Fibroblast of pulmonary artery (primary cell): ENCODE measurements at regions not wholly inside any gene's neighbourhood (a gene's known extent, or its start where the extent isn't known, plus 50 kb on each side); places are given as distances from the start of the nearest gene placed in this dataset.

Experiments
- DNase-seq: peaks from one replicate; pipeline ENCODE4 v3.0.0-alpha.2; 2010; ENCODE audit warnings: low read depth
- H3K4me3 ChIP-seq: replicated peaks from 2 replicates; pipeline ENCODE4 v1.5.1; 2011; ENCODE audit warnings: low read depth, mild to moderate bottlenecking, control low read depth, low read length, moderate library complexity
- TF ChIP-seq, protein P1 (sequence below): IDR thresholded peaks from 2 replicates; pipeline ENCODE4 v1.5.1; 2011; ENCODE audit warnings: mild to moderate bottlenecking, control low read depth, low read length, inconsistent platforms; ENCODE audit errors: missing control alignments

DNA sequence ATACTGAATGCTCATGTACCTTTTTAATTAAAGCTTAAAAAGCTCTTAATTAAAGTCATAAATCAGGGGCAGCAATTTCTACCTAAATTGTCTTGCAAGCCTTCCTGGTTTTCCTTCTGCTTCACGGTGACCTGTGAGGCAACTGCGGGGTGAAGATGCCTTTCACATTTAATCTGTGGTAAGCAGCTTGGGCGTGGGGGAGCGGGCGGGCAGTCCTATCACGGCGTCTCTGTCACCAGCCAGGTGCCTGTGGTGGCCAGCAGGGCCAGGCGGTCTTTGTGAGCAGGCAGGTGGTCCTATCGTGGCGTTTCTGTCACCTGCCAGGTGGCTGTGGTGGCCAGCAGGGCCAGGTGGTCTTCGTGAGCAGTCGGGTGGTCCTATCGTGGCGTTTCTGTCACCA is 269.2 kb upstream of the PPP2R2D start:
- TF ChIP-seq, protein P1, sequence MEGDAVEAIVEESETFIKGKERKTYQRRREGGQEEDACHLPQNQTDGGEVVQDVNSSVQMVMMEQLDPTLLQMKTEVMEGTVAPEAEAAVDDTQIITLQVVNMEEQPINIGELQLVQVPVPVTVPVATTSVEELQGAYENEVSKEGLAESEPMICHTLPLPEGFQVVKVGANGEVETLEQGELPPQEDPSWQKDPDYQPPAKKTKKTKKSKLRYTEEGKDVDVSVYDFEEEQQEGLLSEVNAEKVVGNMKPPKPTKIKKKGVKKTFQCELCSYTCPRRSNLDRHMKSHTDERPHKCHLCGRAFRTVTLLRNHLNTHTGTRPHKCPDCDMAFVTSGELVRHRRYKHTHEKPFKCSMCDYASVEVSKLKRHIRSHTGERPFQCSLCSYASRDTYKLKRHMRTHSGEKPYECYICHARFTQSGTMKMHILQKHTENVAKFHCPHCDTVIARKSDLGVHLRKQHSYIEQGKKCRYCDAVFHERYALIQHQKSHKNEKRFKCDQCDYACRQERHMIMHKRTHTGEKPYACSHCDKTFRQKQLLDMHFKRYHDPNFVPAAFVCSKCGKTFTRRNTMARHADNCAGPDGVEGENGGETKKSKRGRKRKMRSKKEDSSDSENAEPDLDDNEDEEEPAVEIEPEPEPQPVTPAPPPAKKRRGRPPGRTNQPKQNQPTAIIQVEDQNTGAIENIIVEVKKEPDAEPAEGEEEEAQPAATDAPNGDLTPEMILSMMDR = no peak
- DNase-seq = no peak
- H3K4me3 ChIP-seq = no peak overlapping the region

DNA sequence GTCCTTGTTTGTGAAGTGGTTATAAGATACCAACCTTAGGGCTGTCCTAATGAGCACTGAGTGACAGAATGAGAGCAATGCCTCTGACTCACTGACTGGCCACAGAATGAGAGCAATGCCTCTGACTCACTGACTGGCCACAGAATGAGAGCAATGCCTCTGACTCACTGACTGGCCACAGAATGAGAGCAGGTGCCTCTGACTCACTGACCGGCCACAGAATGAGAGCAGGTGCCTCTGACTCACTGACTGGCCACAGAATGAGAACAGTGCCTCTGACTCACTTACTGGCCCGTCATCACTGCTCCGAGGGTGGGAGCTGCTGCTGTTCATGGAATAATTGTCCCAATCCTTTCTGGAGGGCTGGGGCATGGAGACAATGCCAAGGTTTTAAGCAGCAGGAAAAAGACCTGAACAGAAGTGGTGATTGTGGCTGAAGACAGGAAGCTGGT is 265.2 kb upstream of the PPP2R2D start:
- H3K4me3 ChIP-seq = no peak overlapping the region
- TF ChIP-seq, protein P1 = no peak
- DNase-seq = no peak

DNA sequence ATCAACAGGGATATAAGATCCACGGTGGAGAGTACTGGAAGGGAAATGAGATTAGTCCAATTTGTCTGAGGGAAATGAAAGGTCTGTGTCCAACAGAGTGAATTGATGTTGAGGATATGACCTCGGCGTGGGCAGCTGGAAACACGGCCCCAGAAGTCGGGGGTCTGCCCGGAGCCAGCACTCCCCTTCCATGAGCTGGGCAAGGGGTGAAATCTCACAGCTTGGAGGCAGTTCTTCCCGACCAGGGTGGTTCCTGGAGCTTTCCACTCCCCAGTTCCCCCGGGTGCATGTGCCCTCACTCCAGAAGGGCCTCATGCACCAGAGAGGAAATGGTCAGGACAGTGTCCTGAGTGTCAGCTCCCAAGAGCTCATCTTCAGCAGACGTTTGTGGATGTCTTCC is 264.7 kb upstream of the PPP2R2D start:
- H3K4me3 ChIP-seq = no peak overlapping the region
- TF ChIP-seq, protein P1 = no peak
- DNase-seq = no peak

DNA sequence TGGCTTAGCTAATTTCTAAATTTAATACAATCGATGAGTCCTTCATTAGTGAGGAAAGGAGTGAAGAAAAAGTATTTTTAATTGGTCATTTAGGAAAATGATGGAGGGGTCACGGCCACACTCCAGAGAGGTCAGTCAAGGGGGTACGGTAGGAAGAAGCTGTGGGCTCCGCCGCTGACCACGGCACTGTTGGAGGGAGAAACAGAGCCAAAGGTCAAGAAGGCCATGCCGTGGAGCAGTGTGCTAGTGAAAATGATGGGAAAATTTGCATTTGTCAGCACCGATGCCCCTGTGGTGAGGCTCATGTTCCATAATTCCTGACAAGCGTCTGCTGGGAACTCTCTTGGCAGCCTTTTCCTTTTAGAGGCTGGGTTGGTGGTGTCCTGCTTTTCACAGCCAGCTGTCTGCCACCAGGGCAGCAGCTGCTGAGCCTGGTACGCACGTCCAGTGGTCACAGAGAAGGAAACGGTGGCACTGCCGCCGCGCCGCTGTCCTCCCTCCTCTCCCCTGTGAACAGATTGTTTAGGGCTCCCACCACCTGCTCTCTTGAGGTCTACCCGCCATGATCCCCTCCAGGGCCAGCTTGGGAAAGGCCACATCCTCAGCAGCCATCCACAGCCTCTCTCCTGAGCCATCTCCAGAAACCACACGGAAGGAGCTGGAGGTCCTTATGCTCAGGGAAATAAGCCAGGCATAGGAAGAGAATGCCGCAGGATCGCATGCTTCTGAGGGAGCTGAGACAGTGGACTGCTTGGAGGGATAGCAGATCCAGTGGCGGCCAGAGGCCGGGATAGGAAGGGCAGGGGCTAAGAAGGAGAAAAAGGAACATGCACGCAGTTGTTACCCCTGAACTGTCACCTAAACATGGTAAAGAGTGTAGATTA is 263.7 kb upstream of the PPP2R2D start:
- DNase-seq = no peak
- TF ChIP-seq, protein P1 = no peak
- H3K4me3 ChIP-seq = no peak overlapping the region

DNA sequence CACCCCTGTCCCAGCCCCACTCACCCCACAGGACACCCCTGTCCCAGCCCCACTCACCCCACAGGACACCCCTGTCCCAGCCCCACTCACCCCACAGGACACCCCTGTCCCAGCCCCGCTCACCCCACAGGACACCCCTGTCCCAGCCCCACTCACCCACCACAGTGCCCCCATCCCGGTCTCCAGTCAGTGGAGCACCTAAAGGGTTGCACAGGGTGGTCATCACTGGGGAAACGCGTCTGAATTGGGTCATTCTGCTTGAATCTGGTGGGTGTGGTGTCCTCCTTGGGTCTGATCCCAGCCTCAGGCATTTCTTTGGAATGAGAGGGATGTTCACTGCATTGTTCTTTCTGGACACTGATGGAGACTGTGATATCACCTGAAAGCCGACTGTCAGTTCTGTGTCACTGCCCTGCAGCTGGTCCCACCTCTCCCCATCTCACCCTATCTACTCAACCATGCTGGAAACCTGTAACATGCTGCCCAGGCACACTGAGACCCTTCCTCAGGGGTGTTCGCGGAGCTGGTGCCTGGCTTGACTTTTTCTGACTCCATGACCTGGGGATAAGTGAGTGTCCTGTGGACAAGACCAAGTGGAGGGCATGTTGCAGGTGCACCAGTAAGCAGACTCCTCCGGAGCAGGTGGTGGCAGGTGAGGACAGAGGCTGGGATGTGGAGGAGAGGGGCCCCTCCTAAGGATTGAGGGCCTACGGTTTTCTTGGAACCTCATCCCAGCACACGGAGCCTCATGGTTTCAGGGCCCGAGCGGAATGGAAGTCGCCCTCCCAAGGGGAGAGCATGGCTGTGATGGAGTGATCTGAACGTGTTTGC is 262.5 kb upstream of the PPP2R2D start:
- H3K4me3 ChIP-seq = no peak overlapping the region
- TF ChIP-seq, protein P1 = no peak
- DNase-seq = no peak

DNA sequence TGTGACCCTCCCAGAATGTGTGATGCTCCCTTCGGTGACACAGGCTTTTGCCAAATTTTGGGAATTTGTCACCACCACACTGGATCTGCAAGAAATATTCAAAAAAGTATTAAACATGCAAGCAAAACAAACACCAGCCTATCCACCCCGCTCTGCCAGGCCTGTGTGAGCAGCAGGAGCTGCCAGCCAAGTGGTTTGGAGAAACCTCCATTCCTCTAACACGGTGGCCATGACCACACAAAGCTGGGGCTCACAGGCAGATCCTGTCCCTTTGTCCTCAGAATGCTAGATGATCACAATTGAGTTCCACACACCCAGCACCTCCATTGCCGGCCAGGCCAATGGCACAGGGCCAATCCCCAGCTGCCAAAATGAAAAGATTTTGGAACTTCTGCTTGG is 261.9 kb upstream of the PPP2R2D start:
- H3K4me3 ChIP-seq = no peak overlapping the region
- DNase-seq = no peak
- TF ChIP-seq, protein P1 = no peak
